HepG2 (cell line): ENCODE measurements at regions not wholly inside any gene's neighbourhood (a gene's known extent, or its start where the extent isn't known, plus 50 kb on each side); places are given as distances from the start of the nearest gene placed in this dataset.
"Not testable (repeated sequence)": the region's sequence is repeated elsewhere in the genome, so short reads cannot be mapped to it uniquely, and the experiment has no call there.

ENCODE experiments used
- ATAC-seq: fragments of 200-7000 bp; cut with Tn5 transposase; 3 replicates; pipeline ENCODE4 v1.9.1; 2020; ENCODE audit warnings: mild to moderate bottlenecking, moderate library complexity
- BruUV-seq: library from RNA; stranded (reverse); fragments of 400-500 nt; replicated peaks from 2 replicates; lab custom pipeline; 2021; lab: Mats Ljungman, UMichigan
- CTCF ChIA-PET: fragments of 300-600 bp; formaldehyde crosslinking; extraction: SDS; loops from one replicate; lab custom pipeline; 2021; ENCODE audit warnings: low total read pairs, inconsistent platforms, low intra/inter-chr PET ratio; lab: Yijun Ruan, JAX
- POLR2A ChIA-PET: fragments of 350-600 bp; sonication (Branson Sonifier 250); formaldehyde crosslinking; loops from one replicate; lab custom pipeline; 2020; ENCODE audit warnings: antibody characterized with exemption, inconsistent platforms; lab: Yijun Ruan, JAX
- DNase-seq: peaks from one replicate; pipeline ENCODE4 v3.0.0-alpha.2; 2015; ENCODE audit warnings: low spot score
- FAIRE-seq: peaks from 3 replicates; lab custom pipeline; 2011; peaks lifted over from hg19 to GRCh38; lab: Jason Lieb, UNC
- H2AFZ ChIP-seq: one replicate; pipeline ENCODE4 v1.6.1; 2011; ENCODE audit warnings: low read length, inconsistent platforms
- H3K27ac ChIP-seq: fragments of 300-600 bp; 3 replicates; pipeline ENCODE4 v1.8.0; 2011; ENCODE audit warnings: mixed run types, mild to moderate bottlenecking, mixed read lengths, low read length, inconsistent platforms; ENCODE audit not compliant: insufficient read depth; ENCODE audit errors: extremely low read length
- H3K27me3 ChIP-seq, 2 experiments: fragments of 200-600 bp in 1 of 2; 2 replicates in 1 of 2; 3 replicates in 1 of 2; pipeline versions ENCODE4 v1.6.0 to v1.8.0; 2011; ENCODE audit warnings: low read length in 2 of 2, mild to moderate bottlenecking in 2 of 2, moderate library complexity in 2 of 2, inconsistent platforms in 1 of 2; ENCODE audit not compliant: insufficient read depth in 2 of 2, control insufficient read depth in 1 of 2
- H3K36me3 ChIP-seq, 2 experiments: fragments of 200-600 bp in 1 of 2; replicated peaks in 1 of 2; 2 replicates in 1 of 2; 3 replicates in 1 of 2; pipeline versions ENCODE4 v1.5.1 to v1.8.0; 2011; ENCODE audit warnings: low read length in 2 of 2, inconsistent platforms in 1 of 2; ENCODE audit not compliant: insufficient read depth in 2 of 2, control insufficient read depth in 1 of 2
- H3K4me1 ChIP-seq: 2 replicates; pipeline ENCODE4 v1.5.1; 2012; ENCODE audit warnings: low read length, inconsistent platforms; ENCODE audit not compliant: insufficient read depth
- H3K4me2 ChIP-seq: 2 replicates; pipeline ENCODE4 v1.6.0; 2011; ENCODE audit warnings: low read depth, low read length, inconsistent platforms
- H3K4me3 ChIP-seq, 3 experiments: fragments of 200-600 bp in 1 of 3; sonication (generic), shearing (Covaris generic) in 1 of 3; replicated peaks in 1 of 3; 2 replicates each; pipeline ENCODE4 v1.5.1; 2011 to 2016; ENCODE audit warnings: low read length in 3 of 3, inconsistent platforms in 2 of 3, low read depth in 2 of 3, mild to moderate bottlenecking in 2 of 3, control low read depth in 1 of 3, mixed read lengths in 1 of 3; ENCODE audit not compliant: insufficient read depth in 1 of 3
- H3K79me2 ChIP-seq: one replicate; pipeline ENCODE4 v1.6.1; 2011; ENCODE audit warnings: low read length, inconsistent platforms; ENCODE audit not compliant: insufficient read depth
- H3K9ac ChIP-seq: 2 replicates; pipeline ENCODE4 v1.6.0; 2011; ENCODE audit warnings: mild to moderate bottlenecking, low read depth, low read length, inconsistent platforms; ENCODE audit not compliant: insufficient read depth
- H3K9me3 ChIP-seq: 2 replicates; pipeline ENCODE4 v1.5.1; 2012; ENCODE audit warnings: mild to moderate bottlenecking, low read length
- H4K20me1 ChIP-seq: 2 replicates; pipeline ENCODE4 v1.6.0; 2011; ENCODE audit warnings: inconsistent platforms, mild to moderate bottlenecking, low read length, moderate library complexity; ENCODE audit not compliant: insufficient read depth
- FOXK1 ChIP-seq: sonication (generic); formaldehyde crosslinking; IDR thresholded peaks from 2 replicates; pipeline ENCODE4 v1.4.0; 2020; ENCODE audit warnings: low read depth, missing genetic modification reagents, borderline replicate concordance
- MAFK ChIP-seq, 2 experiments: IDR thresholded peaks in 1 of 2; conservative IDR thresholded peaks in 1 of 2; 2 replicates each; pipeline ENCODE4 v1.6.1; 2011; ENCODE audit warnings: improper control_type of control experiment in 2 of 2, low read length in 2 of 2
- MXD4 ChIP-seq: IDR thresholded peaks from 2 replicates; pipeline ENCODE4 v1.6.1; 2016; ENCODE audit warnings: mild to moderate bottlenecking, missing biosample characterization, missing genetic modification reagents
- SKI ChIP-seq: fragments of 450-650 bp; IDR thresholded peaks from one replicate; pipeline ENCODE4 v1.6.1; 2018; ENCODE audit warnings: mild to moderate bottlenecking; ENCODE audit not compliant: partially characterized antibody
- ZNF775 ChIP-seq: sonication (generic); formaldehyde crosslinking; IDR thresholded peaks from 2 replicates; pipeline ENCODE4 v1.4.0; 2020; ENCODE audit warnings: missing genetic modification reagents, mild to moderate bottlenecking, moderate library complexity, borderline replicate concordance
- ZSCAN9 ChIP-seq: IDR thresholded peaks from 2 replicates; pipeline ENCODE4 v1.6.1; 2016; ENCODE audit warnings: borderline replicate concordance
- WGBS: methylation state at CpG from one replicate; pipeline ENCODE4 v1.1.6; 2017; ENCODE audit warnings: low lambda C conversion rate; 5-methylcytosine and 5-hydroxymethylcytosine counted together
- in situ Hi-C: cut with HindIII; loops from 2 replicates; pipeline ENCODE4 v1.10.0; 2017; ENCODE audit warnings: low pct_unique_long_range_greater_than_20kb; ENCODE audit not compliant: extremely low pct_ligation_motif_present
- intact Hi-C: fragments of 100-400 bp; cut with micrococcal nuclease; formaldehyde crosslinking; loops from one replicate; pipeline ENCODE4 v1.10.0; 2022; ENCODE audit not compliant: unreplicated experiment

DNA sequence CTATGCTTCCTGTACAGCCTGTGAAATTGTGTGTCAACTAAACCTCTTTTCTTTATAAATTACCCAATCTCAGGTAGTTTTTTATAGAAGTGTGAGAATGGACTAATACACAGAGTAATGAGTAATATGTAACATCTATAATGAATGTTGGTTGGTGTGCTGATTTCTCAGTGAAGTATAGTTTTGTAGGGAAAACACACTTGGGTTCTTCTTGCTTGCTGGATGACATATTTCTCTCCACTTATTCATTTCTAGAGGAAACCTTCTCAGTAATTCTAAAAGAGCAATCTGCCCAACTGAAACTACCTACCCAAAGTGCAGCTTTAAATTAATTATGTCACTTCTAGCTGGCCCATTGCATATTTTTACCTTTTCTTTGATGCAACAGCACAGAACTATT lies 81.1 kb upstream of the RORB start:
- Histone ChIP-seq H3K9me3 (no peaks in the 10 kb centered on the region), H3K4me1 (no peaks in the 10 kb centered on the region), H3K27me3 (no peaks in the 10 kb centered on the region), H3K9ac (no peak overlapping the region), H3K4me3 (no peak overlapping the region), H3K27ac (no peak overlapping the region), H3K4me2 (no peak overlapping the region), H3K79me2 (no peaks in the 10 kb centered on the region), H3K36me3 (no peaks in the 10 kb centered on the region), H4K20me1 (no peaks in the 10 kb centered on the region), H2AFZ (no peak overlapping the region)
- intact Hi-C loops: no loop called here
- in situ Hi-C loops: no loop called here
- no peak for DNase-seq
- ChIA-PET POLR2A (no interaction called here), CTCF (no interaction called here)
- no peak for FAIRE-seq
- ATAC-seq: no peak
- BruUV-seq: no TSS peak
- TF ChIP-seq SKI (no peak), MAFK (conservative IDR thresholded peaks at IDR 0.05 in 1 of 2, IDR thresholded peaks at IDR 0.05 in 1 of 2; ENCODE audit: low read length in 2 of 2) (no peak), MXD4 (CRISPR knock-in tag) (no peak), ZNF775 (CRISPR knock-in tag) (no peak), ZSCAN9 (no peak), FOXK1 (CRISPR knock-in tag) (no peak)

DNA sequence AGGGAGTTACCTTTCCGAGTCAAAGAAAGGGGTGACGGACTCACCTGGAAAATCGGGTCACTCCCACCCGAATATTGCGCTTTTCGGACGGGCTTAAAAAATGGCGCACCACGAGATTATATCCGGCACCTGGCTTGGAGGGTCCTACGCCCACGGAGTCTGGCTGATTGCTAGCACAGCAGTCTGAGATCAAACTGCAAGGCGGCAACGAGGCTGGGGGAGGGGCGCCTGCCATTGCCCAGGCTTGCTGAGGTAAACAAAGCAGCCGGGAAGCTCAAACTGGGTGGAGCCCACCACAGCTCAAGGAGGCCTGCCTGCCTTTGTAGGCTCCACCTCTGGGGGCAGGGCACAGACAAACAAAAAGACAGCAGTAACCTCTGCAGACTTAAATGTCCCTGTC lies 72.6 kb upstream of the RORB start:
- ATAC-seq, DNase-seq, H3K27me3 ChIP-seq, H3K36me3 ChIP-seq, BruUV-seq, H3K79me2 ChIP-seq, H3K4me1 ChIP-seq, H3K4me3 ChIP-seq, in situ Hi-C loops, H3K27ac ChIP-seq, H3K9me3 ChIP-seq, H3K9ac ChIP-seq, H2AFZ ChIP-seq, intact Hi-C loops, FAIRE-seq, H3K4me2 ChIP-seq, CTCF ChIA-PET, H4K20me1 ChIP-seq, POLR2A ChIA-PET: not testable (repeated sequence)
- 65% methylated on average over 2 of the region's 16 CpGs for WGBS
